ENCODE measurements at regions not wholly inside any gene's neighbourhood (a gene's known extent, or its start where the extent isn't known, plus 50 kb on each side); places are given as distances from the start of the nearest gene placed in this dataset.
A peak's percentile ranks its signal among the peaks of the same experiment; 100 is the strongest.

DNA sequence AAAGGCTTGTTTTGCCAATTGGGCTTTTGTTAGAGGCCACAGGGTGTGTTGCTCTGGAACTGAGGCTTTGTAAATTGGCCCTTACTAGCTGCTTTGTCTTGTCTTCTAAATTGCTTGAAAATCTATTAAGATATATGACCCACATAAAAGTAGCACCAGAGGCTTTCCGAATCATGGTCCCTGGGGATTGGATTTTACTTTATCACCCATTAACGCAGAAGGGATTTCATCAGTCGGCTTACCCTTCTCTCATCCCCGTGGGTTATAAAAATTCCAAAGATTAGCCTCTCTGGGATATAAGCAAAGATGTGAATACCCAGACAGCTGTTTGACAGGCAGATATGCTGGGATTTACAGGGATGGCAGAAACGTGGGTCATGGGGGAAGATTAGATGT lies 98.3 kb upstream of the CHL1 start:
- Mint-ChIP-seq H3K9me3 (no peaks in the 10 kb centered on the region), H3K4me1 (peaks cover 13% of the 10 kb centered on the region), H3K36me3 (ENCODE audit: low read depth) (no peaks in the 10 kb centered on the region), H3K27ac (peak overlapping the region in 1 of 3 experiments; percentile 53), H3K27me3 (ENCODE audit: low read depth) (no peaks in the 10 kb centered on the region), H3K4me3 (no peak overlapping the region)
- TF ChIP-seq CTCF (IDR thresholded peaks at IDR 0.05; ENCODE audit: unreplicated experiment in 3 of 3): no peak

GRCh38 chr3:99506-99905 lies 97.1 kb upstream of the CHL1 start:
- no peaks in the 10 kb centered on the region for H3K27me3 Mint-ChIP-seq (ENCODE audit: low read depth)
- peak overlapping the region in 2 of 3 experiments; percentile 25 to 53 for H3K27ac Mint-ChIP-seq
- H3K4me3 Mint-ChIP-seq: no peak overlapping the region
- H3K9me3 Mint-ChIP-seq: no peaks in the 10 kb centered on the region
- TF ChIP-seq CTCF (IDR thresholded peaks at IDR 0.05; ENCODE audit: unreplicated experiment in 3 of 3): no peak
- peaks cover 13% of the 10 kb centered on the region for H3K4me1 Mint-ChIP-seq
- no peaks in the 10 kb centered on the region for H3K36me3 Mint-ChIP-seq (ENCODE audit: low read depth)

DNA sequence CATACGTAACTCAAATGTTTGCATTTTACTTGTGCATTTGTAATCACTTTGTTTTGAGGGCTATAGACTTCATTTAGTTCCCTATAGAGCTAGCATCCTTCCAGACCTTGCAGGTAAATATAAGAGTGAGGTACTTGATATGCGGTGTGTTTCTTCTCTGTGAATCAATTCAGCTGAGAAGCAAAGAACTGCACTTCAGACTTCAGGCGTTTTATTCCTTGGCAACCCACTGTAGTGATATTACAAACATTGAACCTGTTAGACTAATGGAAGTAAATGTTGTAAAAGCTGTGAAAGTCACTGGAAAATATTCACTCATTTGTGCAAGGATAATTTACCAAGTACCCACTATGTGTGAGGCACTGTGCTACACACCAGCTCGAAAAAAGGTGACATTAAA lies 94.1 kb upstream of the CHL1 start:
- Mint-ChIP-seq H3K4me3 (no peak overlapping the region), H3K9me3 (no peaks in the 10 kb centered on the region), H3K4me1 (peaks cover 13% of the 10 kb centered on the region), H3K27me3 (ENCODE audit: low read depth) (no peaks in the 10 kb centered on the region), H3K27ac (no peak overlapping the region), H3K36me3 (ENCODE audit: low read depth) (no peaks in the 10 kb centered on the region)
- no peak for TF ChIP-seq CTCF (IDR thresholded peaks at IDR 0.05; ENCODE audit: unreplicated experiment in 3 of 3)

GRCh38 chr3:103991-104390 lies 92.6 kb upstream of the CHL1 start:
- no peak for TF ChIP-seq CTCF (IDR thresholded peaks at IDR 0.05; ENCODE audit: unreplicated experiment in 3 of 3)
- Mint-ChIP-seq H3K4me1 (peaks cover 7% of the 10 kb centered on the region), H3K27ac (no peak overlapping the region), H3K36me3 (ENCODE audit: low read depth) (no peaks in the 10 kb centered on the region), H3K27me3 (ENCODE audit: low read depth) (no peaks in the 10 kb centered on the region), H3K9me3 (no peaks in the 10 kb centered on the region), H3K4me3 (no peak overlapping the region)

DNA sequence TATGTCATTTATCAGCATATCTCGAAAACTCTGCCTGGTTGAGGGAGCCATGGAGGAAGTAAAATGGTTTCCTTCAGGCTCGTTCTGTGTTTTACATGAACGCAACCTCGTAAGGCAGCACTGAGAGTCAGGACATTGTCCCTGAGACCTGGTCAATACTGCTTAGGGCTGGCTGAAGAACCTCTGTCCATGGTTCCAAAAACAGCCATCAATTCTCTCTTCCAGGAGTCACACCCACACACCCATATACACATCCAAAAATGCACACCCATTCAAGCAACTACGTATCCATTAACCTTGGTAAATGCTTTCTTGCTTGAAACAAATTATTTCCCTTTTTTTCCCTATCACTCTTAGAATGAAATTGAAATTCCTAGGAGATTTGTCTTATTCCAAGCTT lies 91.0 kb upstream of the CHL1 start:
- Mint-ChIP-seq H3K36me3 (ENCODE audit: low read depth) (no peaks in the 10 kb centered on the region), H3K4me3 (no peak overlapping the region), H3K9me3 (no peaks in the 10 kb centered on the region), H3K27me3 (ENCODE audit: low read depth) (no peaks in the 10 kb centered on the region), H3K4me1 (no peaks in the 10 kb centered on the region), H3K27ac (no peak overlapping the region)
- no peak for TF ChIP-seq CTCF (IDR thresholded peaks at IDR 0.05; ENCODE audit: unreplicated experiment in 3 of 3)

GRCh38 chr3:106619-107018 lies 89.9 kb upstream of the CHL1 start:
- no peaks in the 10 kb centered on the region for H3K9me3 Mint-ChIP-seq
- H3K36me3 Mint-ChIP-seq (ENCODE audit: low read depth): no peaks in the 10 kb centered on the region
- no peaks in the 10 kb centered on the region for H3K27me3 Mint-ChIP-seq (ENCODE audit: low read depth)
- H3K4me3 Mint-ChIP-seq: no peak overlapping the region
- H3K4me1 Mint-ChIP-seq: no peaks in the 10 kb centered on the region
- TF ChIP-seq CTCF (IDR thresholded peaks at IDR 0.05; ENCODE audit: unreplicated experiment in 3 of 3): no peak
- no peak overlapping the region for H3K27ac Mint-ChIP-seq

All from nephron (organoid).